Heart left ventricle (tissue), 16 donors: ENCODE measurements at regions not wholly inside any gene's neighbourhood (a gene's known extent, or its start where the extent isn't known, plus 50 kb on each side); places are given as distances from the start of the nearest gene placed in this dataset.
A peak's percentile ranks its signal among the peaks of the same experiment; 100 is the strongest.

ENCODE experiments used
- ATAC-seq, 4 donors: fragments of 200-7000 bp; cut with Tn5 transposase; one replicate each; pipeline ENCODE4 v1.9.1; 2020 to 2022; ENCODE audit warnings: moderate library complexity in 4 of 4, mild to moderate bottlenecking in 3 of 4, moderate number of reproducible peaks in 1 of 4
- DNase-seq, 5 donors: peaks; one replicate each; pipeline ENCODE4 v3.0.0-alpha.2; 2020
- H3K27ac ChIP-seq, 12 donors: fragments of 200-600 bp; sonication (generic) in 4 of 12; one replicate each; pipeline versions ENCODE4 v1.5.0 to v1.8.0; 2016 to 2022; ENCODE audit warnings: mild to moderate bottlenecking in 2 of 12
- H3K27me3 ChIP-seq, 9 donors: fragments of 200-600 bp; sonication (generic) in 2 of 9; one replicate each; pipeline versions ENCODE4 v1.5.1 to v1.8.0; 2016 to 2022; ENCODE audit warnings: mild to moderate bottlenecking in 3 of 9
- H3K36me3 ChIP-seq, 9 donors: fragments of 200-600 bp; sonication (generic) in 2 of 9; one replicate each; pipeline versions ENCODE4 v1.5.0 to v1.8.0; 2018 to 2022; ENCODE audit warnings: mild to moderate bottlenecking in 2 of 9
- H3K4me1 ChIP-seq, 12 donors: fragments of 200-600 bp; sonication (generic) in 4 of 12; one replicate each; pipeline versions ENCODE4 v1.5.0 to v1.8.0; 2016 to 2022; ENCODE audit warnings: mild to moderate bottlenecking in 3 of 12
- H3K4me3 ChIP-seq, 12 donors: fragments of 200-600 bp; sonication (generic) in 4 of 12; one replicate each; pipeline versions ENCODE4 v1.5.0 to v1.8.0; 2017 to 2022; ENCODE audit warnings: mild to moderate bottlenecking in 9 of 12, moderate library complexity in 4 of 12
- H3K9me3 ChIP-seq, 12 donors: fragments of 200-600 bp; sonication (generic) in 4 of 12; one replicate each; pipeline versions ENCODE4 v1.5.0 to v1.8.0; 2016 to 2022; ENCODE audit warnings: mild to moderate bottlenecking in 1 of 12
- POLR2A ChIP-seq, 2 donors: fragments of 450-650 bp; IDR thresholded peaks; one replicate each; pipeline ENCODE4 v1.6.1; 2017; ENCODE audit warnings: antibody characterized with exemption in 2 of 2, mild to moderate bottlenecking in 2 of 2, moderate library complexity in 2 of 2
- WGBS, 4 donors: extraction: QIAGEN DNeasy Blood & Tissue Kit in 2 of 4; methylation state at CpG; one replicate each; pipeline versions ENCODE4 v1.1.5 to v1.1.7; 2013 to 2018; 5-methylcytosine and 5-hydroxymethylcytosine counted together
- intact Hi-C, 10 donors: fragments of 100-400 bp; cut with DNase I; formaldehyde crosslinking; loops; one replicate each; pipeline versions ENCODE4 v1.11.1 to v1.14.2; 2022
- TF ChIP-seq, protein P1 (sequence below), 12 donors: fragments of 200-600 bp; sonication (generic) in 4 of 12; IDR thresholded peaks; one replicate each; pipeline versions ENCODE4 v1.5.0 to v1.8.0; 2018 to 2022; ENCODE audit warnings: antibody characterized with exemption in 12 of 12, mild to moderate bottlenecking in 5 of 12
- donor health status: ischemic (EF 13 %, LVEDD 7.1; RV severe dilation, severe dysfunction).
- donor health status: healthy with polysubstance abuse.
- donor health status: DM: no; HTN: yes; CAD: no.
- donor health status: DM: no; HTN: no; CAD: no.
- donor health status: ischemic (EF 25% LVEDD 6.9; RV normal size, moderate dysfunction).
- donor health status: ischemic (EF 25% LVEDD 5.7; RV mildly dilated, moderate dysfunction).
- donor health status: healthy.
- donor health status: DM: yes; HTN: yes; CAD: no.
- donor health status: ischemic (EF 35%, LVEDD 5.7; RV mildly dilated, moderate dysfunction).
- donor health status: nonischemic (EF 11% LVEDD 7.7; RV severe dilation, severe dysfunction).
- donor health status: DM: yes; HTN: yes; CAD: no.
- donor health status: PGD.
- donor health status: ischemic (EF 29% LVEDD 5.4; RV normal size, mild dysfunction).
- donor health status: nonischemic (EF 23%, LVEDD 6.1; RV moderate dilation, normal function).

DNA sequence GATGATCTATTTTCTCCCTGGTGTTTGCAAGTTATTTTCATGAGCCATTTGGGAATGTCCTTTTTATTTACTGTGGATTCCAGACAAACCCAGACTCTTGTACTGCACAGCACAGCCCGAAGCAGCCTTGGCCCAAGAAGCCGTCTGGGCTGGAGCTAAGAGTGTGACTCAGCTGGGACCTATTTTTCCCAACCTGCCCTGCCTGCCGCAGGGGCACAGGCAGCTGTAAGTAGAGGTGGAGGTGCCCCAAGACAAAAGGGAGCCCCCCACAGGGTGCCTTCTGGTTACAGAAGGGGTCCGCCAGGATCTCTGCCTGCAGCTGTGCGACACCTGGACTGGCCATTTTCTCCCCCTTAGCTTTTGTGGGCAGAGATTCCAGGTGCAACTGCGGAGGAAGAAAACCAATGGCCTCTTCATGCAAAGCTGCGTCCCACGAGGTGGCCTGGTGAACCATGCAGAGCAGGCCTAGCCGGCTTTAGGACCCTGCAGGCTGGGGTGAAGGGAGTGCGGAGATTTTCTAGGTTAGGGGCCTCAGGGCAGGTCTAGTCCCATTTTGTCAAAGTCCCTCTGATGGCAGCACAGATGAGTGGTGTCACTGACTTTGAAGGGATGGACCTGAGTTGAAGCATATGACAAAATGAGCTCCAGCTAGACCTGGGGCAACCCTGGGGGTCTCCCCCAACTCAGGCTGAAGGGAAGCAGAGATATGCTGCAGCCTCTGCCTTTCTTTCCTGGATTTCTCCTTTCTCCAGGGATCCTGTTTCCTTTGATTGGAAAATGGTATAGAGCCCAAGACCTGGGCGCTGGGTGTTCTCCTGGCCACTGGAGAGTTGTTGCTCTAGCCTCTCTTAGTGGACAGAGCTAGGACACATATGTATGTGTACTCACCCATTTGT is 131.2 kb downstream of the KLF13 start:
- Histone ChIP-seq H3K9me3 (peaks cover 0 to 13% (median 0%) of the 10 kb centered on the region in 12 donors), H3K36me3 (no peaks in the 10 kb centered on the region), H3K4me1 (peaks cover 0 to 16% (median 4%) of the 10 kb centered on the region in 12 donors), H3K4me3 (no peak overlapping the region), H3K27ac (peak overlapping the region in 2 of 12 donors; percentile 18 to 19), H3K27me3 (no peaks in the 10 kb centered on the region)
- no peak for TF ChIP-seq POLR2A (IDR thresholded peaks at IDR 0.05)
- TF ChIP-seq, protein P1, sequence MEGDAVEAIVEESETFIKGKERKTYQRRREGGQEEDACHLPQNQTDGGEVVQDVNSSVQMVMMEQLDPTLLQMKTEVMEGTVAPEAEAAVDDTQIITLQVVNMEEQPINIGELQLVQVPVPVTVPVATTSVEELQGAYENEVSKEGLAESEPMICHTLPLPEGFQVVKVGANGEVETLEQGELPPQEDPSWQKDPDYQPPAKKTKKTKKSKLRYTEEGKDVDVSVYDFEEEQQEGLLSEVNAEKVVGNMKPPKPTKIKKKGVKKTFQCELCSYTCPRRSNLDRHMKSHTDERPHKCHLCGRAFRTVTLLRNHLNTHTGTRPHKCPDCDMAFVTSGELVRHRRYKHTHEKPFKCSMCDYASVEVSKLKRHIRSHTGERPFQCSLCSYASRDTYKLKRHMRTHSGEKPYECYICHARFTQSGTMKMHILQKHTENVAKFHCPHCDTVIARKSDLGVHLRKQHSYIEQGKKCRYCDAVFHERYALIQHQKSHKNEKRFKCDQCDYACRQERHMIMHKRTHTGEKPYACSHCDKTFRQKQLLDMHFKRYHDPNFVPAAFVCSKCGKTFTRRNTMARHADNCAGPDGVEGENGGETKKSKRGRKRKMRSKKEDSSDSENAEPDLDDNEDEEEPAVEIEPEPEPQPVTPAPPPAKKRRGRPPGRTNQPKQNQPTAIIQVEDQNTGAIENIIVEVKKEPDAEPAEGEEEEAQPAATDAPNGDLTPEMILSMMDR (IDR thresholded peaks at IDR 0.05) = no peak
- 57 to 79% (median 75%) methylated on average over 11 of the region's 11 CpGs for WGBS, 4 donors
- peak in 1 of 5 donors; percentile 25 for DNase-seq
- ATAC-seq = peak; percentile 37 to 85 (median 73)
- intact Hi-C loops = no loop called here

DNA sequence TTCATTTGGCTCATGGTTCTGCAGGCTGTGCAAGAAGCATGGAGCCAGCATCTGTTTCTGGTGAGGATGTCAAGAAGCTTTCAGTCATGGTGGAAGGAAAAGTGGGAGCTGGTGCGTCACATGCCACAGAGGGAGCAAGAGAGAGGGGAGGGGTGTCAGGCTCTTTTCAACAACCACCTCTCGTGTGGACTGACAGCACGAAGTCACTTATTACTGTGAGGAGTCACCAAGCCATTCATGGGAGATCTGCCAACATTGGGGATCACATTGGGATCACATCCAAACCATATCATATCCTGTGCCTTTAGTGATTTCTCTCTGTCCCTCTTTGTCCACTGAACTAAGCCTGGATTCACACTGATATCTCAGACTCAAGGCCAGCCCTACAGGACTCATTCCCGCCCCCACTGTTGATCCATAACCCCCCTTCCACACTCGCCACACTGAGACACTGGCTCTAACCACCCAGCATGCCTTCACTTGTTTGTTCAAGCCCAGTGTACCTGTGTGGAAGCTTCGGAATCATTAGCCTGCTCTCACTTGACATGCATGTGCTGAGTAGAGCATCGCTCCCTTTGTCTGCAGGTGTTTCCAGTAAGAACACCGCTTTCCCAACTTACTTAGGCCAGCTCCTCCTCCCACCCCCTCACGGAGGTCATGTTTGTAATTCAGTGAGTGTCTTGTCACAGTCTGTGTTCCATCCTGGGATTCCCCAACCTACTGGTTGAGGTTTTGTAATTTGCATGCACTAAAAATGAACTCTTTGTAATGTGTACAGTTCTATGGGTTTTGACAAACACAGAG is 132.2 kb downstream of the KLF13 start:
- no peak overlapping the region for H3K4me3 ChIP-seq
- peaks cover 0 to 16% (median 4%) of the 10 kb centered on the region in 12 donors for H3K4me1 ChIP-seq
- peaks cover 0 to 13% (median 0%) of the 10 kb centered on the region in 12 donors for H3K9me3 ChIP-seq
- no peak for ATAC-seq
- TF ChIP-seq POLR2A (IDR thresholded peaks at IDR 0.05) = no peak
- TF ChIP-seq, protein P1 (IDR thresholded peaks at IDR 0.05) = no peak
- H3K27ac ChIP-seq = no peak overlapping the region
- 68 to 80% (median 78%) methylated on average over 9 of the region's 9 CpGs for WGBS, 4 donors
- intact Hi-C loops = no loop called here
- H3K36me3 ChIP-seq = no peaks in the 10 kb centered on the region
- H3K27me3 ChIP-seq = no peaks in the 10 kb centered on the region
- peak in 1 of 5 donors; percentile 6 for DNase-seq

DNA sequence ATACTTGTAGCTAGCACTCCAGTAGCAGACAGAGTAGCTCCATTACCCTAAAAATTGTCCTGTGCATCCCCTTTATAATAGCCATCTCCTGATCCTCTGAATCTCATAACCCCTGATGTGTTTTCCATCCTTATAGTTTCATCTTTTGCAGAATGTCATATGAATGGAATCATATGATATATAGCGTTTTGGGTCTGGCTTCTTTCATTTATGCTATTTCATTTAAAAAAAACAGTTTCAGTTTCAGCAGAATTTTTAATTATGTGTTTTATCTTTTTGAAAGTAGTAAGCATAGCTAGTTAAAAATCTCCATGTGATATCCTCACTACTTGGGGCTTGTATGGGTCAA is 132.7 kb downstream of the KLF13 start:
- Histone ChIP-seq H3K4me3 (no peak overlapping the region), H3K27me3 (no peaks in the 10 kb centered on the region), H3K9me3 (peaks cover 0 to 13% (median 0%) of the 10 kb centered on the region in 12 donors), H3K4me1 (peaks cover 0 to 16% (median 4%) of the 10 kb centered on the region in 12 donors), H3K27ac (no peak overlapping the region), H3K36me3 (no peaks in the 10 kb centered on the region)
- intact Hi-C loops = no loop called here
- no peak for DNase-seq
- ATAC-seq = no peak
- 89 to 97% (median 93%) methylated on average over 1 of the region's 1 CpG for WGBS, 4 donors
- TF ChIP-seq POLR2A (IDR thresholded peaks at IDR 0.05) = no peak
- TF ChIP-seq, protein P1 (IDR thresholded peaks at IDR 0.05) = no peak

GRCh38 chr15:31461375-31461774 is 134.7 kb downstream of the KLF13 start:
- no peaks in the 10 kb centered on the region for H3K27me3 ChIP-seq
- DNase-seq (peak in 1 of 5 donors; percentile 5), ATAC-seq (peak in 3 of 4 donors; percentile 25 to 56 (median 48))
- H3K27ac ChIP-seq = no peak overlapping the region
- H3K4me1 ChIP-seq = peaks cover 0 to 16% (median 4%) of the 10 kb centered on the region in 12 donors
- TF ChIP-seq, protein P1 (IDR thresholded peaks at IDR 0.05) = no peak
- TF ChIP-seq POLR2A (IDR thresholded peaks at IDR 0.05) = no peak
- 78 to 87% (median 81%) methylated on average over 5 of the region's 5 CpGs for WGBS, 4 donors
- no peaks in the 10 kb centered on the region for H3K36me3 ChIP-seq
- no peak overlapping the region for H3K4me3 ChIP-seq
- no peaks in the 10 kb centered on the region for H3K9me3 ChIP-seq
- intact Hi-C loops = no loop called here
